Transverse colon (tissue), 4 donors: ENCODE measurements at regions not wholly inside any gene's neighbourhood (a gene's known extent, or its start where the extent isn't known, plus 50 kb on each side); places are given as distances from the start of the nearest gene placed in this dataset.

Experiments used
- DNase-seq: peaks from one replicate; pipeline ENCODE4 v3.0.0-alpha.2; 2019
- H3K27ac ChIP-seq, 4 donors: fragments of 200-600 bp; sonication (generic); 2 replicates each; pipeline ENCODE4 v1.5.1; 2016 to 2018; ENCODE audit warnings: inconsistent platforms in 4 of 4
- H3K27me3 ChIP-seq: fragments of 200-600 bp; sonication (generic); 2 replicates; pipeline ENCODE4 v1.5.1; 2017; ENCODE audit warnings: inconsistent platforms
- H3K36me3 ChIP-seq, 4 donors: fragments of 200-600 bp; sonication (generic); 2 replicates each; pipeline ENCODE4 v1.5.1; 2017 to 2019; ENCODE audit warnings: inconsistent platforms in 4 of 4
- H3K4me1 ChIP-seq, 4 donors: fragments of 200-600 bp; sonication (generic); 2 replicates each; pipeline ENCODE4 v1.5.1; 2017 to 2020; ENCODE audit warnings: inconsistent platforms in 4 of 4
- H3K4me3 ChIP-seq, 4 donors: fragments of 200-600 bp; sonication (generic); 1 replicate in 1 of 4; 2 replicates in 3 of 4; pipeline versions ENCODE4 v1.5.1 to v1.6.1; 2017 to 2019; ENCODE audit warnings: inconsistent platforms in 4 of 4
- H3K9me3 ChIP-seq, 2 donors: fragments of 200-600 bp; sonication (generic); 2 replicates each; pipeline ENCODE4 v1.5.1; 2017 to 2019; ENCODE audit warnings: inconsistent platforms in 2 of 2
- EP300 ChIP-seq: sonication (generic); formaldehyde crosslinking; IDR thresholded peaks from one replicate; pipeline ENCODE4 v1.6.1; 2017; ENCODE audit warnings: antibody characterized with exemption, low read depth
- POLR2A ChIP-seq: fragments of 450-650 bp; IDR thresholded peaks from one replicate; pipeline ENCODE4 v1.6.1; 2016; ENCODE audit warnings: antibody characterized with exemption, mild to moderate bottlenecking, moderate library complexity
- POLR2AphosphoS5 ChIP-seq, 3 donors: sonication (generic); formaldehyde crosslinking; IDR thresholded peaks; one replicate each; pipeline ENCODE4 v1.6.1; 2016; ENCODE audit warnings: antibody characterized with exemption in 3 of 3
- WGBS, 2 donors: methylation state at CpG; one replicate each; pipeline ENCODE4 v1.1.5; 2018; ENCODE audit warnings: low coverage in 1 of 2; 5-methylcytosine and 5-hydroxymethylcytosine counted together
- in situ Hi-C, 4 donors: fragments of 200-750 bp; cut with MboI; loops; one replicate each; pipeline versions ENCODE4 v1.15.0 to v1.15.1; 2017; ENCODE audit warnings: low sequenced_read_pairs in 3 of 4, low pct_ligation_motif_present in 1 of 4, low pct_unique_long_range_greater_than_20kb in 1 of 4
- intact Hi-C: fragments of 100-400 bp; cut with DNase I; formaldehyde crosslinking; loops from one replicate; pipeline ENCODE4 v1.15.1; 2023; ENCODE audit warnings: low total_unique reads
- TF ChIP-seq, protein P1 (sequence below), 5 experiments: fragments of 200-600 bp in 3 of 5; fragments of 450-650 bp in 2 of 5; sonication (generic) in 3 of 5; IDR thresholded peaks; 1 replicate in 2 of 5; 2 replicates in 3 of 5; pipeline ENCODE4 v1.5.1; 2016 to 2017; ENCODE audit warnings: antibody characterized with exemption in 5 of 5, inconsistent platforms in 3 of 5, mild to moderate bottlenecking in 2 of 5, moderate library complexity in 1 of 5

DNA sequence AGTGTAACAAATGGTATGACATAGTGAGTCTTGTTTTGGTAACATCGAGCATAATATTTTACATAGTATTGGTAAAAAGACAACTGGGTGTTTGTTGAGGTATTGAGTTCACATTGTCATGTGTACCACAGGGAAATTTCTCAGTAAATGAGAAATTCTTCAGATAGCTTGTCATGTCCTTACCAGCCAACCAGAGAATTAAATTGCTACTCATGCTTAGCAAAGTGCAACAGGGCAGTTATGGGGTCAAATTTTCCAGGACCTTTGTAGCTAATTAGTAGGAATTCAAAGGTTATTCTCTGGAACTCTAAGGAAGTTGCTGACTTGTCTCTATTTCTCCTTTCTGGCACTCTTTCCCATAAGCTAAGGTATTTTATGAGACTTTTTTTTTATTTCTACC is 595.7 kb downstream of the EFNA5 start:
- H3K9me3 ChIP-seq = no peaks in the 10 kb centered on the region
- no peak overlapping the region for H3K27ac ChIP-seq
- in situ Hi-C loops = no loop called here
- H3K4me3 ChIP-seq = no peak overlapping the region
- no peaks in the 10 kb centered on the region for H3K4me1 ChIP-seq
- H3K36me3 ChIP-seq = no peaks in the 10 kb centered on the region
- intact Hi-C loops = no loop called here
- no peaks in the 10 kb centered on the region for H3K27me3 ChIP-seq
- no peak for DNase-seq
- TF ChIP-seq POLR2A = no peak
- WGBS, 2 donors = 85 to 89% methylated on average over 1 of the region's 1 CpG

DNA sequence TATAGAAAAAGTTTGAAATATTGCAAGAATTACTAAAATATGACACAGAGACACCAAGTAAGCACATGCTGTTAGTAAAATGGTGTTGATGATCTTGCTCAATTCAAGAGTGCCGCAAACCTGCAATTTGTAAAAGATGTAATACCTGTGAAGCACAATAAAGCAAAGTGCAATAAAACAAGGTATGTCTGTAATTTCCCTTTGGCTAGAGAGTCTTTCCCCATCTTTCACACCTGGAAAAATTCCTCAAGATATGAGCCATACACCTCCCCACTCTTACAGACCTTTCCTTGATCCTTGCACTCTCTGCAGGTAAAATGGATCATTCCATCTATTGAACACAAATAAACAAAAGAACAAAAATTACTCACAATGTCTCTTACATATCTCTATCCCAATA is 597.8 kb downstream of the EFNA5 start:
- Histone ChIP-seq H3K4me1 (no peaks in the 10 kb centered on the region), H3K27me3 (no peaks in the 10 kb centered on the region), H3K36me3 (no peaks in the 10 kb centered on the region), H3K27ac (no peak overlapping the region), H3K4me3 (no peak overlapping the region), H3K9me3 (no peaks in the 10 kb centered on the region)
- DNase-seq = no peak
- 50 to 84% methylated on average over 1 of the region's 1 CpG for WGBS, 2 donors
- intact Hi-C loops (no loop called here), in situ Hi-C loops (no loop called here)
- TF ChIP-seq POLR2AphosphoS5 (IDR thresholded peaks at IDR 0.05) (no peak), POLR2A (no peak), EP300 (no peak)
- TF ChIP-seq, protein P1, sequence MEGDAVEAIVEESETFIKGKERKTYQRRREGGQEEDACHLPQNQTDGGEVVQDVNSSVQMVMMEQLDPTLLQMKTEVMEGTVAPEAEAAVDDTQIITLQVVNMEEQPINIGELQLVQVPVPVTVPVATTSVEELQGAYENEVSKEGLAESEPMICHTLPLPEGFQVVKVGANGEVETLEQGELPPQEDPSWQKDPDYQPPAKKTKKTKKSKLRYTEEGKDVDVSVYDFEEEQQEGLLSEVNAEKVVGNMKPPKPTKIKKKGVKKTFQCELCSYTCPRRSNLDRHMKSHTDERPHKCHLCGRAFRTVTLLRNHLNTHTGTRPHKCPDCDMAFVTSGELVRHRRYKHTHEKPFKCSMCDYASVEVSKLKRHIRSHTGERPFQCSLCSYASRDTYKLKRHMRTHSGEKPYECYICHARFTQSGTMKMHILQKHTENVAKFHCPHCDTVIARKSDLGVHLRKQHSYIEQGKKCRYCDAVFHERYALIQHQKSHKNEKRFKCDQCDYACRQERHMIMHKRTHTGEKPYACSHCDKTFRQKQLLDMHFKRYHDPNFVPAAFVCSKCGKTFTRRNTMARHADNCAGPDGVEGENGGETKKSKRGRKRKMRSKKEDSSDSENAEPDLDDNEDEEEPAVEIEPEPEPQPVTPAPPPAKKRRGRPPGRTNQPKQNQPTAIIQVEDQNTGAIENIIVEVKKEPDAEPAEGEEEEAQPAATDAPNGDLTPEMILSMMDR (IDR thresholded peaks at IDR 0.05) = no peak

DNA sequence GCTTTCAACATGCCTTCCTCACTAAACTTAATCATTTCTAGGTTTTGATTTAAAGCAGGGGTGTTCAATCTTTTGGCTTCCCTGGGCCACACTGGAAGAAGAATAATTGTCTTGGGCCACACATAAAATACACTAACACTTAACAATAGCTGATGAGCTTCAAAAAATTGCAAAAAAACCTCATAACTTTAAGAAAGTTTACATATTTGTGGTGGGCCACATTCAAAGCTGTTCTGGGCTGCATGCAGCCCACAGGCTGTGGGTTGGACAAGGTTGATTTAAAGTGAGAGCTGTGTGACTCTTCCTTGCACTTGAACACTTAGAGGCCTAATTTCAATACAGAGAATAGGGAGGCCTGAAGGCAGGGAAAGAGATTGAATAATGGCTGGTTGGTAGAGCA is 598.3 kb downstream of the EFNA5 start:
- in situ Hi-C loops = no loop called here
- no peaks in the 10 kb centered on the region for H3K27me3 ChIP-seq
- H3K27ac ChIP-seq = no peak overlapping the region
- TF ChIP-seq POLR2AphosphoS5 (IDR thresholded peaks at IDR 0.05) (no peak), POLR2A (no peak), EP300 (no peak)
- TF ChIP-seq, protein P1 (IDR thresholded peaks at IDR 0.05) = no peak
- H3K4me3 ChIP-seq = no peak overlapping the region
- intact Hi-C loops = no loop called here
- H3K9me3 ChIP-seq = no peaks in the 10 kb centered on the region
- no peaks in the 10 kb centered on the region for H3K4me1 ChIP-seq
- H3K36me3 ChIP-seq = no peaks in the 10 kb centered on the region
- no peak for DNase-seq

DNA sequence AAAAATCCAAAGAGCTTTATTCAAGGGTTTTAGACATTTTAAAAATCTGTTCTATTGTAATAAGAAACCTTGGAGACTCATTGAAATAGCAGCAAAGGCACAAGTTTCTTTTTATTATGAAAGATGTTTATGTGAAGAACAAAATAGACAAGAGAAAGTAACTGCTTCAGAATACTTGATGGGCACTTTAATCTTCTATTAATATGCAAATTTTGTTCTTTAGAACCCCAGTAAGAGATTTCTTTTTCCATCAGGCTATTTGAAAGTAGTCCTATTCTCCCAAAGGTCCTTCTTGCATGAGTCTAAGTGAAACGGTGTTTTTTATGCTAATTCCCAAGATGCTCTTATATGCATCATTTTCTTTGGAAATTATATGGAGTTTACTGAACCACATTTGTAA is 602.0 kb downstream of the EFNA5 start:
- 35 to 50% methylated on average over 1 of the region's 1 CpG for WGBS, 2 donors
- Histone ChIP-seq H3K4me3 (no peak overlapping the region), H3K27me3 (no peaks in the 10 kb centered on the region), H3K4me1 (no peaks in the 10 kb centered on the region), H3K27ac (no peak overlapping the region), H3K36me3 (no peaks in the 10 kb centered on the region), H3K9me3 (no peaks in the 10 kb centered on the region)
- in situ Hi-C loops = no loop called here
- intact Hi-C loops = no loop called here
- no peak for DNase-seq
- no peak for TF ChIP-seq EP300

DNA sequence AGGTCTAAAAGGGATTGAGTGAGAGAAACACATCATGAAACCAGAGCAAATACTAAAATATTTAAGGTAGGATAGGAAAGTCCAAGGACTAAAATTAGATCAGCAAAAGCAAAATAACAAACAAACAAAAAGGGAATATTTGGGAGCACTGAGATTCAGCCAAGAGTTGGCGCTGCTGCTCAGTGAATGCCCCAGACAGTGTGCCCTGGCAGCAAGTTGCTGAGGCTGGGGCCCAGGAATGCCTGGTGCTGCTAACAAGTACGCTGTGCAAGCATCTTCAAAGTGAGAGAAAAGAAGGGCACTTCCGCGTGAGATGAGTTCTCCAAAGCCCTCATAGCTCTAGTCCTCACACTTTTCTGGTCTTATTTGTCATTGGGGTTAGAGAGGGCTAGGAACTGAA is 603.3 kb downstream of the EFNA5 start:
- intact Hi-C loops = no loop called here
- H3K27ac ChIP-seq = no peak overlapping the region
- H3K4me3 ChIP-seq = no peak overlapping the region
- TF ChIP-seq, protein P1 (IDR thresholded peaks at IDR 0.05) = no peak
- TF ChIP-seq POLR2AphosphoS5 (IDR thresholded peaks at IDR 0.05) (no peak), POLR2A (no peak), EP300 (no peak)
- H3K27me3 ChIP-seq = no peaks in the 10 kb centered on the region
- no peaks in the 10 kb centered on the region for H3K4me1 ChIP-seq
- no peak for DNase-seq
- in situ Hi-C loops = no loop called here
- 70 to 83% methylated on average over 1 to 4 of the region's 4 CpGs for WGBS, 2 donors
- H3K36me3 ChIP-seq = no peaks in the 10 kb centered on the region
- H3K9me3 ChIP-seq = no peaks in the 10 kb centered on the region
